IMR-90 (cell line): ENCODE measurements at regions not wholly inside any gene's neighbourhood (a gene's known extent, or its start where the extent isn't known, plus 50 kb on each side); places are given as distances from the start of the nearest gene placed in this dataset.

Experiments used
- ATAC-seq: fragments of 200-7000 bp; cut with Tn5 transposase; 2 replicates; pipeline ENCODE4 v1.9.1; 2020; ENCODE audit warnings: low read depth, mild to moderate bottlenecking, moderate library complexity
- BruUV-seq: library from RNA; stranded (reverse); fragments of 400-500 nt; replicated peaks from 2 replicates; lab custom pipeline; 2021; lab: Mats Ljungman, UMichigan
- CTCF ChIA-PET: fragments of 300-600 bp; formaldehyde crosslinking; extraction: SDS; loops from one replicate; lab custom pipeline; 2021; ENCODE audit warnings: antibody characterized with exemption; lab: Yijun Ruan, JAX
- POLR2A ChIA-PET: fragments of 300-600 bp; sonication (Branson Sonifier 250); formaldehyde crosslinking; loops from one replicate; lab custom pipeline; 2022; ENCODE audit warnings: antibody characterized with exemption; ENCODE audit not compliant: unreplicated experiment; lab: Charles Lee
- DNase-seq: peaks from one replicate; pipeline ENCODE4 v3.0.0; 2013
- H2AFZ ChIP-seq: replicated peaks from 2 replicates; pipeline ENCODE3; 2013; ENCODE audit warnings: low read length, mild to moderate bottlenecking; ENCODE audit not compliant: poor library complexity
- H2AK5ac ChIP-seq: 2 replicates; pipeline ENCODE4 v1.6.1; 2013; ENCODE audit warnings: low read depth, low read length, inconsistent platforms
- H2AK9ac ChIP-seq: replicated peaks from 2 replicates; pipeline ENCODE3; 2013; ENCODE audit warnings: mild to moderate bottlenecking, low read depth, low read length, moderate library complexity; ENCODE audit not compliant: poor library complexity
- H2BK120ac ChIP-seq: 2 replicates; pipeline ENCODE4 v1.6.1; 2013; ENCODE audit warnings: low read depth, low read length, inconsistent platforms
- H2BK15ac ChIP-seq: 3 replicates; pipeline ENCODE4 v1.6.1; 2013; ENCODE audit warnings: low read depth, low read length, inconsistent platforms
- H2BK20ac ChIP-seq: 2 replicates; pipeline ENCODE4 v1.6.1; 2013; ENCODE audit warnings: low read depth, mild to moderate bottlenecking, inconsistent platforms, low read length, moderate library complexity
- H2BK5ac ChIP-seq: 2 replicates; pipeline ENCODE4 v1.6.1; 2013; ENCODE audit warnings: mild to moderate bottlenecking, low read depth, low read length, inconsistent platforms; ENCODE audit not compliant: poor library complexity, severe bottlenecking
- H3K14ac ChIP-seq: replicated peaks from 2 replicates; pipeline ENCODE4 v1.6.1; 2013; ENCODE audit warnings: low read depth, low read length, inconsistent platforms
- H3K18ac ChIP-seq: 2 replicates; pipeline ENCODE4 v1.6.1; 2013; ENCODE audit warnings: low read depth, low read length, control low read depth
- H3K23ac ChIP-seq: 2 replicates; pipeline ENCODE4 v1.6.1; 2013; ENCODE audit warnings: low read depth, low read length, inconsistent platforms
- H3K27ac ChIP-seq: 2 replicates; pipeline ENCODE4 v1.5.1; 2013; ENCODE audit warnings: mild to moderate bottlenecking, control low read depth, low read length; ENCODE audit not compliant: insufficient read depth
- H3K27me3 ChIP-seq: 2 replicates; pipeline ENCODE4 v1.6.1; 2013; ENCODE audit warnings: low read length; ENCODE audit not compliant: control insufficient read depth, insufficient read depth
- H3K36me3 ChIP-seq: 2 replicates; pipeline ENCODE4 v1.6.1; 2013; ENCODE audit warnings: low read length, mixed read lengths; ENCODE audit not compliant: control insufficient read depth, insufficient read depth
- H3K4ac ChIP-seq: 2 replicates; pipeline ENCODE4 v1.6.1; 2013; ENCODE audit warnings: low read depth, low read length, inconsistent platforms
- H3K4me1 ChIP-seq: 2 replicates; pipeline ENCODE4 v1.6.1; 2013; ENCODE audit warnings: low read length, mixed read lengths; ENCODE audit not compliant: control insufficient read depth, insufficient read depth
- H3K4me2 ChIP-seq: 2 replicates; pipeline ENCODE4 v1.6.1; 2013; ENCODE audit warnings: low read depth, mild to moderate bottlenecking, control low read depth, low read length, moderate library complexity
- H3K4me3 ChIP-seq: 2 replicates; pipeline ENCODE4 v1.5.1; 2013; ENCODE audit warnings: low read depth, mild to moderate bottlenecking, control low read depth, low read length, moderate library complexity; ENCODE audit not compliant: insufficient read depth
- H3K56ac ChIP-seq: 2 replicates; pipeline ENCODE4 v1.6.1; 2013; ENCODE audit warnings: low read length, inconsistent platforms; ENCODE audit not compliant: insufficient read depth; ENCODE audit errors: extremely low read depth
- H3K79me1 ChIP-seq, 2 experiments: 2 replicates each; pipeline ENCODE4 v1.6.1; 2013; ENCODE audit warnings: low read length in 2 of 2, inconsistent platforms in 1 of 2, low read depth in 1 of 2
- H3K9ac ChIP-seq: 2 replicates; pipeline ENCODE4 v1.6.1; 2013; ENCODE audit warnings: low read depth, low read length, control low read depth
- H3K9me1 ChIP-seq: 2 replicates; pipeline ENCODE4 v1.6.1; 2013; ENCODE audit warnings: low read length, inconsistent platforms; ENCODE audit not compliant: insufficient read depth
- H3K9me3 ChIP-seq: 2 replicates; pipeline ENCODE4 v1.6.1; 2013; ENCODE audit warnings: low read length; ENCODE audit not compliant: control insufficient read depth, insufficient read depth
- H4K20me1 ChIP-seq: 2 replicates; pipeline ENCODE4 v1.6.1; 2013; ENCODE audit warnings: low read length, inconsistent platforms; ENCODE audit not compliant: insufficient read depth
- H4K5ac ChIP-seq: 2 replicates; pipeline ENCODE4 v1.6.1; 2013; ENCODE audit warnings: mild to moderate bottlenecking, low read depth, low read length, control low read depth
- H4K8ac ChIP-seq, 2 experiments: 2 replicates each; pipeline ENCODE4 v1.6.1; 2013; ENCODE audit warnings: low read depth in 2 of 2, low read length in 2 of 2, control low read depth in 1 of 2, inconsistent platforms in 1 of 2
- H4K91ac ChIP-seq: 2 replicates; pipeline ENCODE4 v1.6.1; 2013; ENCODE audit warnings: low read depth, low read length, inconsistent platforms; ENCODE audit not compliant: insufficient read depth
- RFX5 ChIP-seq: IDR thresholded peaks from 2 replicates; pipeline ENCODE4 v1.8.0; 2012; ENCODE audit warnings: low read depth, mild to moderate bottlenecking, low read length, moderate library complexity
- WGBS, 2 experiments: methylation state at CpG; one replicate each; pipeline versions ENCODE4 v1.1.5 to v1.1.7; 2013; ENCODE audit warnings: missing lambda C conversion rate in 2 of 2; ENCODE audit not compliant: insufficient read length in 1 of 2; ENCODE audit errors: extremely low coverage in 2 of 2; 5-methylcytosine and 5-hydroxymethylcytosine counted together
- dilution Hi-C: fragments of 300-500 bp; cut with HindIII; formaldehyde crosslinking; loops from one replicate; pipeline ENCODE4 v1.14.3; 2018; ENCODE audit warnings: low sequenced_read_pairs; ENCODE audit not compliant: unreplicated experiment
- in situ Hi-C: fragments of 300-500 bp; cut with MboI; formaldehyde crosslinking; loops from 3 replicates; pipeline ENCODE4 v1.14.3; 2019; ENCODE audit warnings: low sequenced_read_pairs, inconsistent platforms, mixed read lengths
- intact Hi-C: fragments of 100-400 bp; cut with micrococcal nuclease; formaldehyde crosslinking; loops from 2 replicates; pipeline ENCODE4 v1.10.0; 2022

- Histone ChIP-seq H2BK15ac (no peak overlapping the region), H2BK120ac (no peak overlapping the region), H4K5ac (no peak overlapping the region), H3K18ac (no peak overlapping the region), H3K36me3 (no peaks in the 10 kb centered on the region), H3K4ac (no peak overlapping the region), H3K4me2 (no peak overlapping the region), H3K23ac (no peak overlapping the region), H3K27ac (no peak overlapping the region), H2AK9ac (no peak overlapping the region), H2BK5ac (no peak overlapping the region), H2AK5ac (no peak overlapping the region), H3K27me3 (no peaks in the 10 kb centered on the region), H4K20me1 (no peaks in the 10 kb centered on the region), H3K9ac (no peak overlapping the region), H3K9me3 (peaks cover 60% of the 10 kb centered on the region), H2BK20ac (no peak overlapping the region), H3K79me1 (no peaks in the 10 kb centered on the region), H4K8ac (no peak overlapping the region), H3K56ac (no peak overlapping the region), H3K9me1 (no peaks in the 10 kb centered on the region), H3K4me1 (no peaks in the 10 kb centered on the region), H3K14ac (no peak overlapping the region), H2AFZ (no peak overlapping the region), H4K91ac (no peak overlapping the region), H3K4me3 (no peak overlapping the region)
- no peak for DNase-seq
- WGBS, 2 experiments = 28% methylated on average over 3 of the region's 5 CpGs; no CpG with 5 or more reads in 1 of the 2 experiments
- dilution Hi-C loops = no loop called here
- ATAC-seq = no peak
- CTCF ChIA-PET = no interaction called here
- in situ Hi-C loops = no loop called here
- intact Hi-C loops = no loop called here
- POLR2A ChIA-PET = no interaction called here
- no TSS peak for BruUV-seq
- TF ChIP-seq RFX5 = no peak
Measured at GRCh38 chr13:111903143-111903542, 163.8 kb upstream of the SOX1 start.
